GM23338 (cell line): ENCODE measurements at regions not wholly inside any gene's neighbourhood (a gene's known extent, or its start where the extent isn't known, plus 50 kb on each side); places are given as distances from the start of the nearest gene placed in this dataset.

Source experiments
- CREB1 ChIP-seq: fragments of 250-450 bp; sonication (Bioruptor Pico); IDR thresholded peaks from 2 replicates; pipeline ENCODE4 v1.5.0; 2020; ENCODE audit warnings: low read depth, mild to moderate bottlenecking, moderate library complexity
- EZH2 ChIP-seq: fragments of 200-600 bp; sonication (generic); IDR thresholded peaks from one replicate; pipeline ENCODE4 v1.8.0; 2017; ENCODE audit warnings: antibody characterized with exemption, mild to moderate bottlenecking, low read depth; ENCODE audit not compliant: unreplicated experiment
- EZH2phosphoT487 ChIP-seq: fragments of 200-600 bp; sonication (generic); IDR thresholded peaks from one replicate; pipeline ENCODE4 v1.8.1; 2018; ENCODE audit warnings: antibody characterized with exemption; ENCODE audit not compliant: unreplicated experiment
- POLR2AphosphoS5 ChIP-seq: IDR thresholded peaks from 2 replicates; pipeline ENCODE4 v1.6.1; 2016; ENCODE audit warnings: antibody characterized with exemption, low read depth
- REST ChIP-seq: IDR thresholded peaks from one replicate; pipeline ENCODE4 v1.6.1; 2018; ENCODE audit warnings: antibody characterized with exemption; ENCODE audit not compliant: unreplicated experiment
- ZNF331 ChIP-seq: fragments of 250-450 bp; sonication (Bioruptor Pico); IDR thresholded peaks from 2 replicates; pipeline ENCODE4 v1.5.0; 2020; ENCODE audit warnings: low read depth, mild to moderate bottlenecking, moderate library complexity
- TF ChIP-seq, protein P1 (sequence below), 2 experiments: fragments of 200-600 bp in 1 of 2; sonication (generic) in 1 of 2; conservative IDR thresholded peaks; 2 replicates each; pipeline versions ENCODE4 v1.5.1 to v1.6.1; 2016 to 2017; ENCODE audit warnings: antibody characterized with exemption in 2 of 2, low read depth in 2 of 2, mild to moderate bottlenecking in 2 of 2, moderate library complexity in 1 of 2

DNA sequence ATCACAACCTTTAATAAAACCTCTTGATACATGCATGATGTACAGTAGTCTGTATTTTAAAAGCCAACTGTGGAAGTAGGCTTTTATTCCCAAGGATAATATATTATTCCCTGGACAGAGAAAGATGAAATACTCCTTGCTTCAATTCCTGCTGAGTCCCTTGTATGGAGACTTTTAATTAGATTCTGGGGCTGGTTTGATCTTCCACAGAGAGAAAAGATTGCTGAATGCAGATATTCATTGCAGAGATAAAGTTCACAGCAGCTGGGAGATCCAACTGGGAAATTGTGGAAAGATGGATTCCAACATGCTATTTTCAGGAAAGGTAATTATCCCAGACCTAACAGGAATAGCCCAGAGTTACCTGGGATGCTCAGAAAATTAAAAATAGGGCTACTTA, 607.0 kb upstream of the HS6ST1 start:
- TF ChIP-seq, protein P1, sequence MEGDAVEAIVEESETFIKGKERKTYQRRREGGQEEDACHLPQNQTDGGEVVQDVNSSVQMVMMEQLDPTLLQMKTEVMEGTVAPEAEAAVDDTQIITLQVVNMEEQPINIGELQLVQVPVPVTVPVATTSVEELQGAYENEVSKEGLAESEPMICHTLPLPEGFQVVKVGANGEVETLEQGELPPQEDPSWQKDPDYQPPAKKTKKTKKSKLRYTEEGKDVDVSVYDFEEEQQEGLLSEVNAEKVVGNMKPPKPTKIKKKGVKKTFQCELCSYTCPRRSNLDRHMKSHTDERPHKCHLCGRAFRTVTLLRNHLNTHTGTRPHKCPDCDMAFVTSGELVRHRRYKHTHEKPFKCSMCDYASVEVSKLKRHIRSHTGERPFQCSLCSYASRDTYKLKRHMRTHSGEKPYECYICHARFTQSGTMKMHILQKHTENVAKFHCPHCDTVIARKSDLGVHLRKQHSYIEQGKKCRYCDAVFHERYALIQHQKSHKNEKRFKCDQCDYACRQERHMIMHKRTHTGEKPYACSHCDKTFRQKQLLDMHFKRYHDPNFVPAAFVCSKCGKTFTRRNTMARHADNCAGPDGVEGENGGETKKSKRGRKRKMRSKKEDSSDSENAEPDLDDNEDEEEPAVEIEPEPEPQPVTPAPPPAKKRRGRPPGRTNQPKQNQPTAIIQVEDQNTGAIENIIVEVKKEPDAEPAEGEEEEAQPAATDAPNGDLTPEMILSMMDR (conservative IDR thresholded peaks at IDR 0.05; ENCODE audit: low read depth in 2 of 2): no peak
- TF ChIP-seq ZNF331 (CRISPR knock-in tag): no peak
- no peak for TF ChIP-seq POLR2AphosphoS5
- no peak for TF ChIP-seq EZH2phosphoT487
- TF ChIP-seq REST: no peak
- no peak for TF ChIP-seq EZH2
- TF ChIP-seq CREB1 (CRISPR knock-in tag): no peak
